IMR-90 (cell line): ENCODE measurements at regions not wholly inside any gene's neighbourhood (a gene's known extent, or its start where the extent isn't known, plus 50 kb on each side); places are given as distances from the start of the nearest gene placed in this dataset.

Source experiments
- ATAC-seq: fragments of 200-7000 bp; cut with Tn5 transposase; 2 replicates; pipeline ENCODE4 v1.9.1; 2020; ENCODE audit warnings: low read depth, mild to moderate bottlenecking, moderate library complexity
- BruUV-seq: library from RNA; stranded (reverse); fragments of 400-500 nt; replicated peaks from 2 replicates; lab custom pipeline; 2021; lab: Mats Ljungman, UMichigan
- CTCF ChIA-PET: fragments of 300-600 bp; formaldehyde crosslinking; extraction: SDS; loops from one replicate; lab custom pipeline; 2021; ENCODE audit warnings: antibody characterized with exemption; lab: Yijun Ruan, JAX
- POLR2A ChIA-PET: fragments of 300-600 bp; sonication (Branson Sonifier 250); formaldehyde crosslinking; loops from one replicate; lab custom pipeline; 2022; ENCODE audit warnings: antibody characterized with exemption; ENCODE audit not compliant: unreplicated experiment; lab: Charles Lee
- DNase-seq: peaks from one replicate; pipeline ENCODE4 v3.0.0; 2013
- H2AFZ ChIP-seq: replicated peaks from 2 replicates; pipeline ENCODE3; 2013; ENCODE audit warnings: low read length, mild to moderate bottlenecking; ENCODE audit not compliant: poor library complexity
- H2AK5ac ChIP-seq: 2 replicates; pipeline ENCODE4 v1.6.1; 2013; ENCODE audit warnings: low read depth, low read length, inconsistent platforms
- H2AK9ac ChIP-seq: replicated peaks from 2 replicates; pipeline ENCODE3; 2013; ENCODE audit warnings: mild to moderate bottlenecking, low read depth, low read length, moderate library complexity; ENCODE audit not compliant: poor library complexity
- H2BK120ac ChIP-seq: 2 replicates; pipeline ENCODE4 v1.6.1; 2013; ENCODE audit warnings: low read depth, low read length, inconsistent platforms
- H2BK15ac ChIP-seq: 3 replicates; pipeline ENCODE4 v1.6.1; 2013; ENCODE audit warnings: low read depth, low read length, inconsistent platforms
- H2BK20ac ChIP-seq: 2 replicates; pipeline ENCODE4 v1.6.1; 2013; ENCODE audit warnings: low read depth, mild to moderate bottlenecking, inconsistent platforms, low read length, moderate library complexity
- H2BK5ac ChIP-seq: 2 replicates; pipeline ENCODE4 v1.6.1; 2013; ENCODE audit warnings: mild to moderate bottlenecking, low read depth, low read length, inconsistent platforms; ENCODE audit not compliant: poor library complexity, severe bottlenecking
- H3K14ac ChIP-seq: replicated peaks from 2 replicates; pipeline ENCODE4 v1.6.1; 2013; ENCODE audit warnings: low read depth, low read length, inconsistent platforms
- H3K18ac ChIP-seq: 2 replicates; pipeline ENCODE4 v1.6.1; 2013; ENCODE audit warnings: low read depth, low read length, control low read depth
- H3K23ac ChIP-seq: 2 replicates; pipeline ENCODE4 v1.6.1; 2013; ENCODE audit warnings: low read depth, low read length, inconsistent platforms
- H3K27ac ChIP-seq: 2 replicates; pipeline ENCODE4 v1.5.1; 2013; ENCODE audit warnings: mild to moderate bottlenecking, control low read depth, low read length; ENCODE audit not compliant: insufficient read depth
- H3K27me3 ChIP-seq: 2 replicates; pipeline ENCODE4 v1.6.1; 2013; ENCODE audit warnings: low read length; ENCODE audit not compliant: control insufficient read depth, insufficient read depth
- H3K36me3 ChIP-seq: 2 replicates; pipeline ENCODE4 v1.6.1; 2013; ENCODE audit warnings: low read length, mixed read lengths; ENCODE audit not compliant: control insufficient read depth, insufficient read depth
- H3K4ac ChIP-seq: 2 replicates; pipeline ENCODE4 v1.6.1; 2013; ENCODE audit warnings: low read depth, low read length, inconsistent platforms
- H3K4me1 ChIP-seq: 2 replicates; pipeline ENCODE4 v1.6.1; 2013; ENCODE audit warnings: low read length, mixed read lengths; ENCODE audit not compliant: control insufficient read depth, insufficient read depth
- H3K4me2 ChIP-seq: 2 replicates; pipeline ENCODE4 v1.6.1; 2013; ENCODE audit warnings: low read depth, mild to moderate bottlenecking, control low read depth, low read length, moderate library complexity
- H3K4me3 ChIP-seq: 2 replicates; pipeline ENCODE4 v1.5.1; 2013; ENCODE audit warnings: low read depth, mild to moderate bottlenecking, control low read depth, low read length, moderate library complexity; ENCODE audit not compliant: insufficient read depth
- H3K56ac ChIP-seq: 2 replicates; pipeline ENCODE4 v1.6.1; 2013; ENCODE audit warnings: low read length, inconsistent platforms; ENCODE audit not compliant: insufficient read depth; ENCODE audit errors: extremely low read depth
- H3K79me1 ChIP-seq, 2 experiments: 2 replicates each; pipeline ENCODE4 v1.6.1; 2013; ENCODE audit warnings: low read length in 2 of 2, inconsistent platforms in 1 of 2, low read depth in 1 of 2
- H3K9ac ChIP-seq: 2 replicates; pipeline ENCODE4 v1.6.1; 2013; ENCODE audit warnings: low read depth, low read length, control low read depth
- H3K9me1 ChIP-seq: 2 replicates; pipeline ENCODE4 v1.6.1; 2013; ENCODE audit warnings: low read length, inconsistent platforms; ENCODE audit not compliant: insufficient read depth
- H3K9me3 ChIP-seq: 2 replicates; pipeline ENCODE4 v1.6.1; 2013; ENCODE audit warnings: low read length; ENCODE audit not compliant: control insufficient read depth, insufficient read depth
- H4K20me1 ChIP-seq: 2 replicates; pipeline ENCODE4 v1.6.1; 2013; ENCODE audit warnings: low read length, inconsistent platforms; ENCODE audit not compliant: insufficient read depth
- H4K5ac ChIP-seq: 2 replicates; pipeline ENCODE4 v1.6.1; 2013; ENCODE audit warnings: mild to moderate bottlenecking, low read depth, low read length, control low read depth
- H4K8ac ChIP-seq, 2 experiments: 2 replicates each; pipeline ENCODE4 v1.6.1; 2013; ENCODE audit warnings: low read depth in 2 of 2, low read length in 2 of 2, control low read depth in 1 of 2, inconsistent platforms in 1 of 2
- H4K91ac ChIP-seq: 2 replicates; pipeline ENCODE4 v1.6.1; 2013; ENCODE audit warnings: low read depth, low read length, inconsistent platforms; ENCODE audit not compliant: insufficient read depth
- BHLHE40 ChIP-seq: fragments of 150-350 bp; IDR thresholded peaks from 2 replicates; pipeline ENCODE4 v1.6.1; 2016; ENCODE audit warnings: mild to moderate bottlenecking, low read depth, low read length
- CEBPB ChIP-seq: IDR thresholded peaks from 2 replicates; pipeline ENCODE4 v1.6.1; 2012; ENCODE audit warnings: low read depth, low read length, improper control_type of control experiment
- CHD1 ChIP-seq: IDR thresholded peaks from 2 replicates; pipeline ENCODE4 v1.6.1; 2012; ENCODE audit warnings: low read depth, low read length, improper control_type of control experiment
- FOS ChIP-seq: fragments of 150-350 bp; IDR thresholded peaks from 2 replicates; pipeline ENCODE4 v1.6.1; 2016; ENCODE audit warnings: low read depth, low read length
- MAFK ChIP-seq: IDR thresholded peaks from 2 replicates; pipeline ENCODE4 v1.6.1; 2012; ENCODE audit warnings: low read depth, low read length, improper control_type of control experiment
- MAZ ChIP-seq: IDR thresholded peaks from 2 replicates; pipeline ENCODE4 v1.6.1; 2012; ENCODE audit warnings: low read depth, mild to moderate bottlenecking, low read length, improper control_type of control experiment, moderate library complexity, borderline replicate concordance
- MXI1 ChIP-seq: IDR thresholded peaks from 2 replicates; pipeline ENCODE4 v1.6.1; 2012; ENCODE audit warnings: low read depth, mild to moderate bottlenecking, low read length, moderate library complexity, borderline replicate concordance
- NFE2L2 ChIP-seq: fragments of 150-350 bp; IDR thresholded peaks from 2 replicates; pipeline ENCODE4 v1.6.1; 2016; ENCODE audit warnings: low read depth, mild to moderate bottlenecking, low read length
- POLR2A ChIP-seq: IDR thresholded peaks from 2 replicates; pipeline ENCODE4 v1.6.1; 2012; ENCODE audit warnings: mild to moderate bottlenecking, low read depth, low read length
- RAD21 ChIP-seq: IDR thresholded peaks from 2 replicates; pipeline ENCODE4 v1.6.1; 2012; ENCODE audit warnings: low read length, improper control_type of control experiment
- RCOR1 ChIP-seq: IDR thresholded peaks from 2 replicates; pipeline ENCODE4 v1.6.1; 2012; ENCODE audit warnings: mild to moderate bottlenecking, low read length, improper control_type of control experiment; ENCODE audit not compliant: insufficient replicate concordance
- RFX5 ChIP-seq: IDR thresholded peaks from 2 replicates; pipeline ENCODE4 v1.8.0; 2012; ENCODE audit warnings: low read depth, mild to moderate bottlenecking, low read length, moderate library complexity
- SMC3 ChIP-seq: fragments of 150-350 bp; IDR thresholded peaks from 2 replicates; pipeline ENCODE4 v1.6.1; 2016; ENCODE audit warnings: low read depth, mild to moderate bottlenecking, antibody characterized with exemption, low read length, moderate library complexity
- USF2 ChIP-seq: fragments of 150-350 bp; IDR thresholded peaks from 2 replicates; pipeline ENCODE4 v1.6.1; 2017; ENCODE audit warnings: mild to moderate bottlenecking, antibody characterized with exemption, low read length, low read depth
- WGBS, 2 experiments: methylation state at CpG; one replicate each; pipeline versions ENCODE4 v1.1.5 to v1.1.7; 2013; ENCODE audit warnings: missing lambda C conversion rate in 2 of 2; ENCODE audit not compliant: insufficient read length in 1 of 2; ENCODE audit errors: extremely low coverage in 2 of 2; 5-methylcytosine and 5-hydroxymethylcytosine counted together
- dilution Hi-C: fragments of 300-500 bp; cut with HindIII; formaldehyde crosslinking; loops from one replicate; pipeline ENCODE4 v1.14.3; 2018; ENCODE audit warnings: low sequenced_read_pairs; ENCODE audit not compliant: unreplicated experiment
- in situ Hi-C: fragments of 300-500 bp; cut with MboI; formaldehyde crosslinking; loops from 3 replicates; pipeline ENCODE4 v1.14.3; 2019; ENCODE audit warnings: low sequenced_read_pairs, inconsistent platforms, mixed read lengths
- intact Hi-C: fragments of 100-400 bp; cut with micrococcal nuclease; formaldehyde crosslinking; loops from 2 replicates; pipeline ENCODE4 v1.10.0; 2022
- TF ChIP-seq, protein P1 (sequence below): fragments of 150-350 bp; IDR thresholded peaks from 2 replicates; pipeline ENCODE4 v1.6.1; 2016; ENCODE audit warnings: low read depth, mild to moderate bottlenecking, low read length, moderate library complexity, borderline replicate concordance
- TF ChIP-seq, protein P2 (sequence below): conservative IDR thresholded peaks from 2 replicates; pipeline ENCODE4 v1.5.1; 2012; ENCODE audit warnings: mild to moderate bottlenecking, low read depth, low read length, improper control_type of control experiment

DNA sequence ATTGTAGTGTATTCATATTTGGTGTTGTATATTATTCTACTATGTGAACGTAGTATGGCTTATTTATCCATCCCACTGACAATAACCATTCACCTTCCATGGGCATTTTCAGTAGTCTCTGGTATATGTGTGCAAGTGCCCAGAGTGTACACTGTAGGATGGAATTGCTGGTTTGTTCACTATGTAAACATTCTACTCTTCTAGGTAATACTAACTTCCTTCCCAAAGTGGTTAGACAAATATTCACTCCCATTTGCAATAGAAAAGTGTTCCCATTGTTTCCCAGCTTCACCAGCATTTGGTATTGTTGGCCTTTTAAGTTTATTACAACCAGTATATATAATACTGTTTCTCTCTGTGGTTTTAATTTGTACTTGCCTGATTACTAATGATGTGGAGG is 153.7 kb downstream of the C7orf25 start:
- Histone ChIP-seq H3K23ac (no peak overlapping the region), H3K56ac (no peak overlapping the region), H3K79me1 (no peaks in the 10 kb centered on the region), H2BK15ac (no peak overlapping the region), H3K9me1 (no peaks in the 10 kb centered on the region), H2BK120ac (no peak overlapping the region), H3K18ac (no peak overlapping the region), H2BK5ac (no peak overlapping the region), H2BK20ac (no peak overlapping the region), H2AFZ (no peak overlapping the region), H2AK9ac (no peak overlapping the region), H3K4me1 (no peaks in the 10 kb centered on the region), H3K9ac (no peak overlapping the region), H2AK5ac (no peak overlapping the region), H4K91ac (no peak overlapping the region), H3K4me2 (no peak overlapping the region), H3K27me3 (no peaks in the 10 kb centered on the region), H4K20me1 (no peaks in the 10 kb centered on the region), H3K9me3 (no peaks in the 10 kb centered on the region), H3K36me3 (no peaks in the 10 kb centered on the region), H3K4me3 (no peak overlapping the region), H4K8ac (no peak overlapping the region), H4K5ac (no peak overlapping the region), H3K27ac (no peak overlapping the region), H3K4ac (no peak overlapping the region), H3K14ac (no peak overlapping the region)
- no peak for TF ChIP-seq MAZ
- no peak for TF ChIP-seq CHD1
- no peak for TF ChIP-seq RFX5
- no peak for TF ChIP-seq FOS
- TF ChIP-seq BHLHE40, result no peak
- no peak for TF ChIP-seq USF2
- TF ChIP-seq RCOR1, result no peak
- TF ChIP-seq MAFK, result no peak
- TF ChIP-seq NFE2L2, result no peak
- TF ChIP-seq POLR2A, result no peak
- no peak for TF ChIP-seq SMC3
- TF ChIP-seq, protein P1, sequence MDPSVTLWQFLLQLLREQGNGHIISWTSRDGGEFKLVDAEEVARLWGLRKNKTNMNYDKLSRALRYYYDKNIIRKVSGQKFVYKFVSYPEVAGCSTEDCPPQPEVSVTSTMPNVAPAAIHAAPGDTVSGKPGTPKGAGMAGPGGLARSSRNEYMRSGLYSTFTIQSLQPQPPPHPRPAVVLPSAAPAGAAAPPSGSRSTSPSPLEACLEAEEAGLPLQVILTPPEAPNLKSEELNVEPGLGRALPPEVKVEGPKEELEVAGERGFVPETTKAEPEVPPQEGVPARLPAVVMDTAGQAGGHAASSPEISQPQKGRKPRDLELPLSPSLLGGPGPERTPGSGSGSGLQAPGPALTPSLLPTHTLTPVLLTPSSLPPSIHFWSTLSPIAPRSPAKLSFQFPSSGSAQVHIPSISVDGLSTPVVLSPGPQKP, result no peak
- no peak for TF ChIP-seq MXI1
- TF ChIP-seq, protein P2, sequence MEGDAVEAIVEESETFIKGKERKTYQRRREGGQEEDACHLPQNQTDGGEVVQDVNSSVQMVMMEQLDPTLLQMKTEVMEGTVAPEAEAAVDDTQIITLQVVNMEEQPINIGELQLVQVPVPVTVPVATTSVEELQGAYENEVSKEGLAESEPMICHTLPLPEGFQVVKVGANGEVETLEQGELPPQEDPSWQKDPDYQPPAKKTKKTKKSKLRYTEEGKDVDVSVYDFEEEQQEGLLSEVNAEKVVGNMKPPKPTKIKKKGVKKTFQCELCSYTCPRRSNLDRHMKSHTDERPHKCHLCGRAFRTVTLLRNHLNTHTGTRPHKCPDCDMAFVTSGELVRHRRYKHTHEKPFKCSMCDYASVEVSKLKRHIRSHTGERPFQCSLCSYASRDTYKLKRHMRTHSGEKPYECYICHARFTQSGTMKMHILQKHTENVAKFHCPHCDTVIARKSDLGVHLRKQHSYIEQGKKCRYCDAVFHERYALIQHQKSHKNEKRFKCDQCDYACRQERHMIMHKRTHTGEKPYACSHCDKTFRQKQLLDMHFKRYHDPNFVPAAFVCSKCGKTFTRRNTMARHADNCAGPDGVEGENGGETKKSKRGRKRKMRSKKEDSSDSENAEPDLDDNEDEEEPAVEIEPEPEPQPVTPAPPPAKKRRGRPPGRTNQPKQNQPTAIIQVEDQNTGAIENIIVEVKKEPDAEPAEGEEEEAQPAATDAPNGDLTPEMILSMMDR, result no peak
- no peak for TF ChIP-seq RAD21
- no peak for TF ChIP-seq CEBPB
- dilution Hi-C loops (no loop called here), in situ Hi-C loops (no loop called here), intact Hi-C loops (no loop called here)
- DNase-seq, result no peak
- whole genome bisulfite sequencing, 2 experiments, result no CpG with 5 or more reads among the region's 1 CpG
- BruUV-seq, result no TSS peak
- CTCF ChIA-PET, result no interaction called here
- POLR2A ChIA-PET, result no interaction called here
- no peak for ATAC-seq
